Heart left ventricle (tissue), 13 donors: ENCODE measurements at regions not wholly inside any gene's neighbourhood (a gene's known extent, or its start where the extent isn't known, plus 50 kb on each side); places are given as distances from the start of the nearest gene placed in this dataset.

Experiments used
- POLR2A ChIP-seq, 2 donors: fragments of 450-650 bp; IDR thresholded peaks; one replicate each; pipeline ENCODE4 v1.6.1; 2017; ENCODE audit warnings: antibody characterized with exemption in 2 of 2, mild to moderate bottlenecking in 2 of 2, moderate library complexity in 2 of 2
- TF ChIP-seq, protein P1 (sequence below), 12 donors: fragments of 200-600 bp; sonication (generic) in 4 of 12; IDR thresholded peaks; one replicate each; pipeline versions ENCODE4 v1.5.0 to v1.8.0; 2018 to 2022; ENCODE audit warnings: antibody characterized with exemption in 12 of 12, mild to moderate bottlenecking in 5 of 12
- donor health status: ischemic (EF 13 %, LVEDD 7.1; RV severe dilation, severe dysfunction).
- donor health status: DM: no; HTN: yes; CAD: no.
- donor health status: DM: no; HTN: no; CAD: no.
- donor health status: ischemic (EF 25% LVEDD 6.9; RV normal size, moderate dysfunction).
- donor health status: ischemic (EF 25% LVEDD 5.7; RV mildly dilated, moderate dysfunction).
- donor health status: ischemic (EF 35%, LVEDD 5.7; RV mildly dilated, moderate dysfunction).
- donor health status: nonischemic (EF 11% LVEDD 7.7; RV severe dilation, severe dysfunction).
- donor health status: DM: yes; HTN: yes; CAD: no.
- donor health status: PGD.
- donor health status: ischemic (EF 29% LVEDD 5.4; RV normal size, mild dysfunction).
- donor health status: nonischemic (EF 23%, LVEDD 6.1; RV moderate dilation, normal function).

DNA sequence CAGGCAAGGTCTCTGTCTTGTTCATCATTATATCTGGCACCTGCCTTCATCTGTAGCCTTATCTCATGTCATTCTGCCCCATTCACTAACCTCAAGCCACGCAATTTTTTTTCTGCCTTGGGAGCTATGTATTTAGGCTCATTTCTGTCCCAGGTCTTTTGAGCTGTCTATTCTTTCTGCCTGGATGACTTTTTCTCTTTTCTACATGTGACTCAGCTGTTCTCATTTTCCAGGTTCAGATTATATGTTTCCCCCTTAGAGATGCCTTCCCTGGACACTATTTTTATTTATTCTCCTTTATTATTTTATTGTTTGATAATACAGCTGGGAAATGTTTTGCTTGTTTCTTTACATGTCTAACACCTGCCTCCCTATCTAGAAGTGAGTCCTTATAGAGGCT is 737.4 kb upstream of the TBX3 start:
- TF ChIP-seq, protein P1, sequence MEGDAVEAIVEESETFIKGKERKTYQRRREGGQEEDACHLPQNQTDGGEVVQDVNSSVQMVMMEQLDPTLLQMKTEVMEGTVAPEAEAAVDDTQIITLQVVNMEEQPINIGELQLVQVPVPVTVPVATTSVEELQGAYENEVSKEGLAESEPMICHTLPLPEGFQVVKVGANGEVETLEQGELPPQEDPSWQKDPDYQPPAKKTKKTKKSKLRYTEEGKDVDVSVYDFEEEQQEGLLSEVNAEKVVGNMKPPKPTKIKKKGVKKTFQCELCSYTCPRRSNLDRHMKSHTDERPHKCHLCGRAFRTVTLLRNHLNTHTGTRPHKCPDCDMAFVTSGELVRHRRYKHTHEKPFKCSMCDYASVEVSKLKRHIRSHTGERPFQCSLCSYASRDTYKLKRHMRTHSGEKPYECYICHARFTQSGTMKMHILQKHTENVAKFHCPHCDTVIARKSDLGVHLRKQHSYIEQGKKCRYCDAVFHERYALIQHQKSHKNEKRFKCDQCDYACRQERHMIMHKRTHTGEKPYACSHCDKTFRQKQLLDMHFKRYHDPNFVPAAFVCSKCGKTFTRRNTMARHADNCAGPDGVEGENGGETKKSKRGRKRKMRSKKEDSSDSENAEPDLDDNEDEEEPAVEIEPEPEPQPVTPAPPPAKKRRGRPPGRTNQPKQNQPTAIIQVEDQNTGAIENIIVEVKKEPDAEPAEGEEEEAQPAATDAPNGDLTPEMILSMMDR (IDR thresholded peaks at IDR 0.05) = no peak
- TF ChIP-seq POLR2A (IDR thresholded peaks at IDR 0.05) = no peak
